ENCODE measurements at regions not wholly inside any gene's neighbourhood (a gene's known extent, or its start where the extent isn't known, plus 50 kb on each side); places are given as distances from the start of the nearest gene placed in this dataset.

DNA sequence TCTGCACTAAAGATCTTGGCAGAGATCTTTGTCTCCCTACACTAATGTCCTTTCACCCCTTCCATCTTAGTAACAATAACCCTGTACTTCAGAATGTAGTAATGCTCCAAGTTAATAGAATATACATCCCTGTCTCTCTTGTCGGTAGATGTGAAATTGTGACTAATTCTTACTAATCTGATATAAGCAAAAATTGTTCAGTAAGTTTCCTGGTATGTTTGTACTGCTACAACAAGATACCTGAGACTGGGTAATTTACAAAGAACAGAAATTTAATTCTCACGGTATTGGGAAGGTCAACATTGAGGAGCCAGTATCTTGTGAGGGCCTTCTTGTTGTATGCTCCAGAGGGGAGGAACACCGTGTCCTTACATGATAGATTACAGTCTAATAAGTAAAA is 1686.6 kb upstream of the CDH9 start:
- H3K36me3 ChIP-seq: no peaks in the 10 kb centered on the region
- TF ChIP-seq, protein P1, sequence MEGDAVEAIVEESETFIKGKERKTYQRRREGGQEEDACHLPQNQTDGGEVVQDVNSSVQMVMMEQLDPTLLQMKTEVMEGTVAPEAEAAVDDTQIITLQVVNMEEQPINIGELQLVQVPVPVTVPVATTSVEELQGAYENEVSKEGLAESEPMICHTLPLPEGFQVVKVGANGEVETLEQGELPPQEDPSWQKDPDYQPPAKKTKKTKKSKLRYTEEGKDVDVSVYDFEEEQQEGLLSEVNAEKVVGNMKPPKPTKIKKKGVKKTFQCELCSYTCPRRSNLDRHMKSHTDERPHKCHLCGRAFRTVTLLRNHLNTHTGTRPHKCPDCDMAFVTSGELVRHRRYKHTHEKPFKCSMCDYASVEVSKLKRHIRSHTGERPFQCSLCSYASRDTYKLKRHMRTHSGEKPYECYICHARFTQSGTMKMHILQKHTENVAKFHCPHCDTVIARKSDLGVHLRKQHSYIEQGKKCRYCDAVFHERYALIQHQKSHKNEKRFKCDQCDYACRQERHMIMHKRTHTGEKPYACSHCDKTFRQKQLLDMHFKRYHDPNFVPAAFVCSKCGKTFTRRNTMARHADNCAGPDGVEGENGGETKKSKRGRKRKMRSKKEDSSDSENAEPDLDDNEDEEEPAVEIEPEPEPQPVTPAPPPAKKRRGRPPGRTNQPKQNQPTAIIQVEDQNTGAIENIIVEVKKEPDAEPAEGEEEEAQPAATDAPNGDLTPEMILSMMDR (IDR thresholded peaks at IDR 0.05): no peak
- H3K27ac ChIP-seq: no peak overlapping the region
- no peak overlapping the region for H3K4me3 ChIP-seq
- no peaks in the 10 kb centered on the region for H3K27me3 ChIP-seq (replicated peaks; ENCODE audit: insufficient read depth)
- DNase-seq (ENCODE audit: low spot score) (no peak), ATAC-seq (ENCODE audit: insufficient number of reproducible peaks, low FRiP score, low read depth) (no peak)
- no peaks in the 10 kb centered on the region for H3K4me1 ChIP-seq (ENCODE audit: control insufficient read depth in 1 of 2, low read depth in 2 of 2)
- H3K9me3 ChIP-seq: no peaks in the 10 kb centered on the region

DNA sequence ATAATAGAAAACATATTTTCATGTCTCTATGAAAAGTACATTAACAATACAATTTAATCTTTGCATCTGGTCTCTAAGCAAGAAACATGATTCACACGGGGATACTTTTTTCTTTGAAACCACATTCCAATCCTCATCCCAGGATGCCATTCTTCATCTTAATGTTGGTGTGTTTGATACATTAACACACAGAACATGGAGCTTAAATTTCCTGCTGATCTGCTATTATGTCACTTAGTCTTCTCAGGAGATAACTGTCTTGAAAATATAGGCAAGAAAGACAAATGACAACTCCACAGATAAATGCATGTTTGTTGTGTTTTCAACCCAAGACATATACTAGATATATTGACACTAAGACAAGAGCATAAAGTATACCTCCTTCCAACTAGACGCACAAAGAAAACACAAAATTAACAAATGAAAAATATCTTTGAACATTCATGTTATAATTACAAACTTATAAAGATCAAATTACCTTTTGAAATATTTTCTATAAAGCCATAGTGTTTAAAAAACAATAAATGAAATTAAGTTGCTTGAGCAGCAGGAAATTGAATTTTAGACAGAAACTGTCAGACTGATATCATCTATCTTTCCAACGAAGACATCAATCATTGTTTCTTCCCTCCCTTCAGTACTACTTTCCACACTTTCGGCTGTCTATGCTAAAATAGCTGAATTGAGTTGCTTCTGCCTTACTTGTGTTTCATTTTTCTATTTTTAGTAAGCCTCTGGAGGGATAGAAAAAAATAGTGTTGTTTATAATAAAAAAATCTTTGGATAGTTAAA is 1676.7 kb upstream of the CDH9 start:
- Histone ChIP-seq H3K27ac (no peak overlapping the region), H3K4me1 (ENCODE audit: control insufficient read depth in 1 of 2, low read depth in 2 of 2) (peaks cover 0 to 6% of the 10 kb centered on the region in 2 donors), H3K4me3 (no peak overlapping the region), H3K27me3 (replicated peaks; ENCODE audit: insufficient read depth) (no peaks in the 10 kb centered on the region), H3K36me3 (no peaks in the 10 kb centered on the region), H3K9me3 (no peaks in the 10 kb centered on the region)
- ATAC-seq (ENCODE audit: insufficient number of reproducible peaks, low FRiP score, low read depth) (no peak), DNase-seq (ENCODE audit: low spot score) (no peak)
- TF ChIP-seq, protein P1 (IDR thresholded peaks at IDR 0.05): no peak

DNA sequence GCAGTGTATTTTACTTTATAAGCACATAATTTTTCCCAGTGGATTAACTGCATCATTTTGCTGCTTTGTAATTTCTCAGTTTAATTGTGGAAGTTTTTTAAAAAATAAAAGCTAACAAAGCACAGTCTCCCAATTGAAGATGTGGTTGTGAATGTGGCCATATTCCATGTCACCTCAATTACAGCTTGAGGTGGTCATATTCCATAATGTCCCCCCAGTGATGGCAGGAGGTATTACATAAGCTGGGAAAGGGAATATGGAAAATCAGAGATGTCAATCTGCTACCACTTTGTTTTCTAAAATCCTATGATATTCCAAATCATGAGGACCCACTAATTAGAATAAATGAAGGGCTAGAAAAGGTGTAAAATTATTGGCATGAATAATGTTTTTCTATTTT is 1672.0 kb upstream of the CDH9 start:
- no peak overlapping the region for H3K27ac ChIP-seq
- TF ChIP-seq, protein P1 (IDR thresholded peaks at IDR 0.05): no peak
- H3K4me3 ChIP-seq: no peak overlapping the region
- H3K9me3 ChIP-seq: no peaks in the 10 kb centered on the region
- H3K36me3 ChIP-seq: no peaks in the 10 kb centered on the region
- H3K4me1 ChIP-seq (ENCODE audit: control insufficient read depth in 1 of 2, low read depth in 2 of 2): peaks cover 0 to 3% of the 10 kb centered on the region in 2 donors
- no peaks in the 10 kb centered on the region for H3K27me3 ChIP-seq (replicated peaks; ENCODE audit: insufficient read depth)
- ATAC-seq (ENCODE audit: insufficient number of reproducible peaks, low FRiP score, low read depth) (no peak), DNase-seq (ENCODE audit: low spot score) (no peak)

- Histone ChIP-seq H3K4me1 (ENCODE audit: control insufficient read depth in 1 of 2, low read depth in 2 of 2) (no peaks in the 10 kb centered on the region), H3K27me3 (replicated peaks; ENCODE audit: insufficient read depth) (no peaks in the 10 kb centered on the region), H3K27ac (no peak overlapping the region), H3K4me3 (no peak overlapping the region), H3K9me3 (no peaks in the 10 kb centered on the region), H3K36me3 (no peaks in the 10 kb centered on the region)
- ATAC-seq (ENCODE audit: insufficient number of reproducible peaks, low FRiP score, low read depth) (no peak), DNase-seq (ENCODE audit: low spot score) (no peak)
- TF ChIP-seq, protein P1 (IDR thresholded peaks at IDR 0.05): no peak
Measured at GRCh38 chr5:28708472-28708871, 1670.1 kb upstream of the CDH9 start.

DNA sequence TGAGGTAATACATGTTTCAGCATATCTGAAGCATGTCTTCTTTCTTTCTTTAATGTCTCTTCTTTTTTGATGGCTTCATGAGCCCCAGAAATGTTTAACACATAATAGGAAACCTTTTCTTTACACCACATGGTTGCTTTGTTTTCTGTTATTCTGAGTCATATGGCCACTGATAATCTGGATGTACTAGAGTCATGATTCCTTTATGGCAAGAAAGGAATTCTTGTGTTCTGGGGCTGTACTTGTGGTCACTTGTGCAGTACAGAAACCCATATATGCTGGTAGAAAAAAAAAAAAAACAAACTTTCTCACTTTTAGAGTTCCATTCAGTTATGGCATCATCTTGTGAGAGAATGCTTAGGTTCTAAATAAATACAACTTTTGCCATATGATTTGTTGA is 1669.3 kb upstream of the CDH9 start:
- Histone ChIP-seq H3K27ac (no peak overlapping the region), H3K4me3 (no peak overlapping the region), H3K9me3 (no peaks in the 10 kb centered on the region), H3K27me3 (replicated peaks; ENCODE audit: insufficient read depth) (no peaks in the 10 kb centered on the region), H3K36me3 (no peaks in the 10 kb centered on the region), H3K4me1 (ENCODE audit: control insufficient read depth in 1 of 2, low read depth in 2 of 2) (no peaks in the 10 kb centered on the region)
- ATAC-seq (ENCODE audit: insufficient number of reproducible peaks, low FRiP score, low read depth) (no peak), DNase-seq (ENCODE audit: low spot score) (no peak)
- TF ChIP-seq, protein P1 (IDR thresholded peaks at IDR 0.05): no peak
